HepG2 (cell line): ENCODE measurements at regions not wholly inside any gene's neighbourhood (a gene's known extent, or its start where the extent isn't known, plus 50 kb on each side); places are given as distances from the start of the nearest gene placed in this dataset.
"Not testable (repeated sequence)": the region's sequence is repeated elsewhere in the genome, so short reads cannot be mapped to it uniquely, and the experiment has no call there.

Experiments
- CBX5 ChIP-seq: sonication (generic); formaldehyde crosslinking; IDR thresholded peaks from 2 replicates; pipeline ENCODE4 v1.4.0; 2020; ENCODE audit warnings: missing genetic modification reagents, borderline replicate concordance
- CEBPG ChIP-seq: IDR thresholded peaks from 2 replicates; pipeline ENCODE4 v1.6.1; 2016
- FOXA1 ChIP-seq, 2 experiments: fragments of 450-650 bp in 1 of 2; sonication (generic) in 1 of 2; formaldehyde crosslinking in 1 of 2; IDR thresholded peaks; 2 replicates each; pipeline versions ENCODE4 v1.4.0 to v1.6.1; 2016 to 2020; ENCODE audit warnings: missing genetic modification reagents in 1 of 2
- KLF11 ChIP-seq: IDR thresholded peaks from 2 replicates; pipeline ENCODE4 v1.6.1; 2016; ENCODE audit warnings: missing compliant biosample characterization
- MAF1 ChIP-seq: sonication (generic); formaldehyde crosslinking; IDR thresholded peaks from 2 replicates; pipeline ENCODE4 v1.5.0; 2020; ENCODE audit warnings: missing genetic modification reagents, borderline replicate concordance
- MTA1 ChIP-seq: sonication (generic); formaldehyde crosslinking; IDR thresholded peaks from 2 replicates; pipeline ENCODE4 v1.4.0; 2020; ENCODE audit warnings: missing genetic modification reagents, mild to moderate bottlenecking, borderline replicate concordance
- NRL ChIP-seq: sonication (generic); formaldehyde crosslinking; IDR thresholded peaks from 2 replicates; pipeline ENCODE4 v1.5.0; 2020; ENCODE audit warnings: missing genetic modification reagents, mild to moderate bottlenecking, moderate library complexity, borderline replicate concordance
- RARA ChIP-seq: IDR thresholded peaks from 2 replicates; pipeline ENCODE4 v1.6.1; 2016; ENCODE audit warnings: missing genetic modification reagents, missing compliant biosample characterization
- RCOR2 ChIP-seq: IDR thresholded peaks from 2 replicates; pipeline ENCODE4 v1.6.1; 2016; ENCODE audit warnings: missing biosample characterization, missing genetic modification reagents
- ZNF205 ChIP-seq: IDR thresholded peaks from 2 replicates; pipeline ENCODE4 v1.6.1; 2018; ENCODE audit warnings: missing biosample characterization, missing genetic modification reagents
- ZNF317 ChIP-seq: sonication (generic); formaldehyde crosslinking; IDR thresholded peaks from 2 replicates; pipeline ENCODE4 v1.5.0; 2020; ENCODE audit warnings: mild to moderate bottlenecking, missing genetic modification reagents
- ZNF644 ChIP-seq: IDR thresholded peaks from 2 replicates; pipeline ENCODE4 v1.6.1; 2016; ENCODE audit warnings: low read depth
- TF ChIP-seq, protein P1 (sequence below): sonication (generic); formaldehyde crosslinking; IDR thresholded peaks from 2 replicates; pipeline ENCODE4 v1.5.0; 2020; ENCODE audit warnings: mild to moderate bottlenecking, missing genetic modification reagents, moderate library complexity
- TF ChIP-seq, protein P2 (sequence below): IDR thresholded peaks from 2 replicates; pipeline ENCODE4 v1.6.1; 2018; ENCODE audit warnings: missing genetic modification reagents
- TF ChIP-seq, protein P3 (sequence below): sonication (generic); formaldehyde crosslinking; conservative IDR thresholded peaks from 2 replicates; pipeline ENCODE4 v1.4.0; 2020; ENCODE audit warnings: mild to moderate bottlenecking, missing genetic modification reagents, moderate library complexity
- TF ChIP-seq, protein P4 (sequence below): sonication (generic); formaldehyde crosslinking; IDR thresholded peaks from 2 replicates; pipeline ENCODE4 v1.9.0; 2022; ENCODE audit warnings: missing genetic modification reagents, mild to moderate bottlenecking, borderline replicate concordance
- TF ChIP-seq, protein P5 (sequence below): sonication (generic); formaldehyde crosslinking; IDR thresholded peaks from 2 replicates; pipeline ENCODE4 v1.5.1; 2020; ENCODE audit warnings: mild to moderate bottlenecking, missing genetic modification reagents, moderate library complexity

DNA sequence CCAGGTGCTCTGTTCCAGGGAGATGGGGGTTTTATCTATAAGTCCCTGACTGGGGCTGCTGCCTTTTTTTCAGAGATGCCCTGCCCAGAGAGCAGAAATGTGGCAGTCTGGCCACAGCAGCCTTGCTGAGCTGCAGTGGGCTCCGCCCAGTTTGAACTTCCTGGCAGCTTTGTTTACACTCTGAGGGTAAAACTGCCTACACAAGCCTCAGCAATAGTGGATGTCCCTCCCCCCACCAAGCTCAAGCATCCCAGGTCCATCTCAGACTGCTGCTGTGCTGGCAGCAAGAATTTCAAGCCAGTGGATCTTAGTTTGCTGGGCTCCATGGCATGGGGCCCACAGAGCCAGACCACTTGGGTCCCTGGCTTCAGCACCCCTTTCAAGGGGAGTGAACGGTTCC is 84.8 kb upstream of the UNC13C start (continued):
- TF ChIP-seq RARA (CRISPR knock-in tag) (peak; percentile 36; the same call in 1 of the 2 replicates), RCOR2 (peak; percentile 47; the same call in 1 of the 2 replicates), CEBPG (CRISPR knock-in tag) (0 out of 2 replicates have a peak, but pooled peaks have one; percentile 30), ZNF205 (0 out of 2 replicates have a peak, but pooled peaks have one; percentile 24), CBX5 (CRISPR knock-in tag) (peak; percentile 21; the same call in 1 of the 2 replicates), MAF1 (0 out of 2 replicates have a peak, but pooled peaks have one; percentile 47), KLF11 (CRISPR knock-in tag) (0 out of 2 replicates have a peak, but pooled peaks have one; percentile 27), ZNF317 (peak; percentile 70; the same call in 1 of the 2 replicates), MTA1 (CRISPR knock-in tag) (peak; percentile 58; the same call in 1 of the 2 replicates), ZNF644 (CRISPR knock-in tag) (peak; percentile 80), FOXA1 (CRISPR knock-in tag; IDR thresholded peaks at IDR 0.05) (peak; percentile 91), NRL (CRISPR knock-in tag) (0 out of 2 replicates have a peak, but pooled peaks have one; percentile 22)
- TF ChIP-seq, protein P1, sequence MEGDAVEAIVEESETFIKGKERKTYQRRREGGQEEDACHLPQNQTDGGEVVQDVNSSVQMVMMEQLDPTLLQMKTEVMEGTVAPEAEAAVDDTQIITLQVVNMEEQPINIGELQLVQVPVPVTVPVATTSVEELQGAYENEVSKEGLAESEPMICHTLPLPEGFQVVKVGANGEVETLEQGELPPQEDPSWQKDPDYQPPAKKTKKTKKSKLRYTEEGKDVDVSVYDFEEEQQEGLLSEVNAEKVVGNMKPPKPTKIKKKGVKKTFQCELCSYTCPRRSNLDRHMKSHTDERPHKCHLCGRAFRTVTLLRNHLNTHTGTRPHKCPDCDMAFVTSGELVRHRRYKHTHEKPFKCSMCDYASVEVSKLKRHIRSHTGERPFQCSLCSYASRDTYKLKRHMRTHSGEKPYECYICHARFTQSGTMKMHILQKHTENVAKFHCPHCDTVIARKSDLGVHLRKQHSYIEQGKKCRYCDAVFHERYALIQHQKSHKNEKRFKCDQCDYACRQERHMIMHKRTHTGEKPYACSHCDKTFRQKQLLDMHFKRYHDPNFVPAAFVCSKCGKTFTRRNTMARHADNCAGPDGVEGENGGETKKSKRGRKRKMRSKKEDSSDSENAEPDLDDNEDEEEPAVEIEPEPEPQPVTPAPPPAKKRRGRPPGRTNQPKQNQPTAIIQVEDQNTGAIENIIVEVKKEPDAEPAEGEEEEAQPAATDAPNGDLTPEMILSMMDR (CRISPR knock-in tag): 0 out of 2 replicates have a peak, but pooled peaks have one; percentile 4
- TF ChIP-seq, protein P2, sequence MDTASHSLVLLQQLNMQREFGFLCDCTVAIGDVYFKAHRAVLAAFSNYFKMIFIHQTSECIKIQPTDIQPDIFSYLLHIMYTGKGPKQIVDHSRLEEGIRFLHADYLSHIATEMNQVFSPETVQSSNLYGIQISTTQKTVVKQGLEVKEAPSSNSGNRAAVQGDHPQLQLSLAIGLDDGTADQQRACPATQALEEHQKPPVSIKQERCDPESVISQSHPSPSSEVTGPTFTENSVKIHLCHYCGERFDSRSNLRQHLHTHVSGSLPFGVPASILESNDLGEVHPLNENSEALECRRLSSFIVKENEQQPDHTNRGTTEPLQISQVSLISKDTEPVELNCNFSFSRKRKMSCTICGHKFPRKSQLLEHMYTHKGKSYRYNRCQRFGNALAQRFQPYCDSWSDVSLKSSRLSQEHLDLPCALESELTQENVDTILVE (CRISPR knock-in tag): 0 out of 2 replicates have a peak, but pooled peaks have one; percentile 16
- not testable (repeated sequence) for TF ChIP-seq FOXA1 (IDR thresholded peaks at IDR 0.05)
- TF ChIP-seq, protein P3, sequence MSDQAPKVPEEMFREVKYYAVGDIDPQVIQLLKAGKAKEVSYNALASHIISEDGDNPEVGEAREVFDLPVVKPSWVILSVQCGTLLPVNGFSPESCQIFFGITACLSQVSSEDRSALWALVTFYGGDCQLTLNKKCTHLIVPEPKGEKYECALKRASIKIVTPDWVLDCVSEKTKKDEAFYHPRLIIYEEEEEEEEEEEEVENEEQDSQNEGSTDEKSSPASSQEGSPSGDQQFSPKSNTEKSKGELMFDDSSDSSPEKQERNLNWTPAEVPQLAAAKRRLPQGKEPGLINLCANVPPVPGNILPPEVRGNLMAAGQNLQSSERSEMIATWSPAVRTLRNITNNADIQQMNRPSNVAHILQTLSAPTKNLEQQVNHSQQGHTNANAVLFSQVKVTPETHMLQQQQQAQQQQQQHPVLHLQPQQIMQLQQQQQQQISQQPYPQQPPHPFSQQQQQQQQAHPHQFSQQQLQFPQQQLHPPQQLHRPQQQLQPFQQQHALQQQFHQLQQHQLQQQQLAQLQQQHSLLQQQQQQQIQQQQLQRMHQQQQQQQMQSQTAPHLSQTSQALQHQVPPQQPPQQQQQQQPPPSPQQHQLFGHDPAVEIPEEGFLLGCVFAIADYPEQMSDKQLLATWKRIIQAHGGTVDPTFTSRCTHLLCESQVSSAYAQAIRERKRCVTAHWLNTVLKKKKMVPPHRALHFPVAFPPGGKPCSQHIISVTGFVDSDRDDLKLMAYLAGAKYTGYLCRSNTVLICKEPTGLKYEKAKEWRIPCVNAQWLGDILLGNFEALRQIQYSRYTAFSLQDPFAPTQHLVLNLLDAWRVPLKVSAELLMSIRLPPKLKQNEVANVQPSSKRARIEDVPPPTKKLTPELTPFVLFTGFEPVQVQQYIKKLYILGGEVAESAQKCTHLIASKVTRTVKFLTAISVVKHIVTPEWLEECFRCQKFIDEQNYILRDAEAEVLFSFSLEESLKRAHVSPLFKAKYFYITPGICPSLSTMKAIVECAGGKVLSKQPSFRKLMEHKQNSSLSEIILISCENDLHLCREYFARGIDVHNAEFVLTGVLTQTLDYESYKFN (CRISPR knock-in tag): peak; percentile 74
- TF ChIP-seq, protein P4, sequence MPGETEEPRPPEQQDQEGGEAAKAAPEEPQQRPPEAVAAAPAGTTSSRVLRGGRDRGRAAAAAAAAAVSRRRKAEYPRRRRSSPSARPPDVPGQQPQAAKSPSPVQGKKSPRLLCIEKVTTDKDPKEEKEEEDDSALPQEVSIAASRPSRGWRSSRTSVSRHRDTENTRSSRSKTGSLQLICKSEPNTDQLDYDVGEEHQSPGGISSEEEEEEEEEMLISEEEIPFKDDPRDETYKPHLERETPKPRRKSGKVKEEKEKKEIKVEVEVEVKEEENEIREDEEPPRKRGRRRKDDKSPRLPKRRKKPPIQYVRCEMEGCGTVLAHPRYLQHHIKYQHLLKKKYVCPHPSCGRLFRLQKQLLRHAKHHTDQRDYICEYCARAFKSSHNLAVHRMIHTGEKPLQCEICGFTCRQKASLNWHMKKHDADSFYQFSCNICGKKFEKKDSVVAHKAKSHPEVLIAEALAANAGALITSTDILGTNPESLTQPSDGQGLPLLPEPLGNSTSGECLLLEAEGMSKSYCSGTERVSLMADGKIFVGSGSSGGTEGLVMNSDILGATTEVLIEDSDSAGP (CRISPR knock-in tag): 0 out of 2 replicates have a peak, but pooled peaks have one; percentile 31
- TF ChIP-seq, protein P5, sequence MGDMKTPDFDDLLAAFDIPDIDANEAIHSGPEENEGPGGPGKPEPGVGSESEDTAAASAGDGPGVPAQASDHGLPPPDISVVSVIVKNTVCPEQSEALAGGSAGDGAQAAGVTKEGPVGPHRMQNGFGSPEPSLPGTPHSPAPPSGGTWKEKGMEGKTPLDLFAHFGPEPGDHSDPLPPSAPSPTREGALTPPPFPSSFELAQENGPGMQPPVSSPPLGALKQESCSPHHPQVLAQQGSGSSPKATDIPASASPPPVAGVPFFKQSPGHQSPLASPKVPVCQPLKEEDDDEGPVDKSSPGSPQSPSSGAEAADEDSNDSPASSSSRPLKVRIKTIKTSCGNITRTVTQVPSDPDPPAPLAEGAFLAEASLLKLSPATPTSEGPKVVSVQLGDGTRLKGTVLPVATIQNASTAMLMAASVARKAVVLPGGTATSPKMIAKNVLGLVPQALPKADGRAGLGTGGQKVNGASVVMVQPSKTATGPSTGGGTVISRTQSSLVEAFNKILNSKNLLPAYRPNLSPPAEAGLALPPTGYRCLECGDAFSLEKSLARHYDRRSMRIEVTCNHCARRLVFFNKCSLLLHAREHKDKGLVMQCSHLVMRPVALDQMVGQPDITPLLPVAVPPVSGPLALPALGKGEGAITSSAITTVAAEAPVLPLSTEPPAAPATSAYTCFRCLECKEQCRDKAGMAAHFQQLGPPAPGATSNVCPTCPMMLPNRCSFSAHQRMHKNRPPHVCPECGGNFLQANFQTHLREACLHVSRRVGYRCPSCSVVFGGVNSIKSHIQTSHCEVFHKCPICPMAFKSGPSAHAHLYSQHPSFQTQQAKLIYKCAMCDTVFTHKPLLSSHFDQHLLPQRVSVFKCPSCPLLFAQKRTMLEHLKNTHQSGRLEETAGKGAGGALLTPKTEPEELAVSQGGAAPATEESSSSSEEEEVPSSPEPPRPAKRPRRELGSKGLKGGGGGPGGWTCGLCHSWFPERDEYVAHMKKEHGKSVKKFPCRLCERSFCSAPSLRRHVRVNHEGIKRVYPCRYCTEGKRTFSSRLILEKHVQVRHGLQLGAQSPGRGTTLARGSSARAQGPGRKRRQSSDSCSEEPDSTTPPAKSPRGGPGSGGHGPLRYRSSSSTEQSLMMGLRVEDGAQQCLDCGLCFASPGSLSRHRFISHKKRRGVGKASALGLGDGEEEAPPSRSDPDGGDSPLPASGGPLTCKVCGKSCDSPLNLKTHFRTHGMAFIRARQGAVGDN: peak; percentile 78
